Testis (tissue), 2 donors: ENCODE measurements at regions not wholly inside any gene's neighbourhood (a gene's known extent, or its start where the extent isn't known, plus 50 kb on each side); places are given as distances from the start of the nearest gene placed in this dataset.
"Not testable (repeated sequence)": the region's sequence is repeated elsewhere in the genome, so short reads cannot be mapped to it uniquely, and the experiment has no call there.

Source experiments
- DNase-seq: peaks from one replicate; pipeline ENCODE4 v3.0.0-alpha.2; 2019
- H3K27ac ChIP-seq, 2 donors: fragments of 200-600 bp; sonication (generic); one replicate each; pipeline ENCODE4 v1.5.1; 2019
- H3K27me3 ChIP-seq: fragments of 200-600 bp; sonication (generic); one replicate; pipeline ENCODE4 v1.5.1; 2019
- H3K36me3 ChIP-seq: fragments of 200-600 bp; sonication (generic); one replicate; pipeline ENCODE4 v1.5.1; 2017; ENCODE audit warnings: low read depth; ENCODE audit errors: missing control alignments
- H3K4me1 ChIP-seq: fragments of 200-600 bp; sonication (generic); one replicate; pipeline ENCODE4 v1.5.1; 2019
- H3K4me3 ChIP-seq, 2 donors: fragments of 200-600 bp; sonication (generic); one replicate each; pipeline ENCODE4 v1.5.1; 2017 to 2019
- H3K9me3 ChIP-seq: fragments of 200-600 bp; sonication (generic); one replicate; pipeline ENCODE4 v1.5.1; 2017
- POLR2A ChIP-seq: fragments of 450-650 bp; IDR thresholded peaks from one replicate; pipeline ENCODE4 v1.6.1; 2017; ENCODE audit warnings: antibody characterized with exemption, mild to moderate bottlenecking, moderate library complexity
- WGBS, 2 donors: methylation state at CpG; one replicate each; pipeline ENCODE4 v1.1.5; 2018; 5-methylcytosine and 5-hydroxymethylcytosine counted together
- intact Hi-C: fragments of 100-400 bp; cut with DNase I; formaldehyde crosslinking; loops from one replicate; pipeline ENCODE4 v1.15.1; 2023; ENCODE audit warnings: low total_unique reads
- TF ChIP-seq, protein P1 (sequence below), 3 experiments: fragments of 450-650 bp in 2 of 3; fragments of 200-600 bp in 1 of 3; sonication (generic) in 1 of 3; IDR thresholded peaks; one replicate each; pipeline ENCODE4 v1.5.1; 2016 to 2019; ENCODE audit warnings: antibody characterized with exemption in 3 of 3, mild to moderate bottlenecking in 2 of 3, moderate library complexity in 1 of 3

DNA sequence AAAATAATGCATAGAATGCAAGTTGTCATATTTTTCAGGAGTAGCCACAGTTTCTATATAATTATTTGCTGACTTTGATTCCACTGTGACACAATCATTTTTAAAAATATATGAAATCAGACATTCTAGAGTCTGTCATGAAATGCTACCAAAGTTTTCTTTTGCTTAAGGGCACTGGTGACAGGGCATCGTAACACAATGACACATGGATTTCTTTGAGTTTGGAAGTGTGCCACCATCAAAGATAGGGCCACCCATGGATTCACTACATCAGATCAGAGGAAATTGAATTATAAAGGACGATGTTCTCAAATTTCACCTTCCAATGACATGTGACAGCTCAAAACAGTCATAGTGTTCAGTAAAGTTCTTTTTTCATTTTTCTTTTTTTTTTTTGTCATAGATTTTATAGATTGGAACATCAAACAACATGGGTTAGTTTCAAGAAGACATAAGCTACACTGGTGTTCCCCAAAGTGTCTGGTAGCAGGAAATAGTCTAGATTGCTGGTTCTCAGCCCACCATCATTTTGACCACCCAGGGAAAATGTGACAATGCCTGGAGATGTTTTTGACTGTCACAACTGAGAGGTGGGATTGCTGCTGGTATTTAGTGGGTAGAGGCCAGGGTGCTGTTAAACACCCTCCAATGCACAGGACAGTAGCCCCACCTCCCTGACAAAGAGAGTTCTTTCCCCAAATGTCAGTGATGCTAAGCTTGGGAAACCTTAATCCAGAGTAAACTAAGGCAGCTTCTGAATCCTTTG is 123.8 kb upstream of the DOK5 start:
- 90 to 98% methylated on average over 2 of the region's 2 CpGs for WGBS, 2 donors
- intact Hi-C loops, result no loop called here
- no peaks in the 10 kb centered on the region for H3K4me1 ChIP-seq
- no peak for DNase-seq
- no peak overlapping the region for H3K27ac ChIP-seq
- no peaks in the 10 kb centered on the region for H3K27me3 ChIP-seq
- TF ChIP-seq, protein P1, sequence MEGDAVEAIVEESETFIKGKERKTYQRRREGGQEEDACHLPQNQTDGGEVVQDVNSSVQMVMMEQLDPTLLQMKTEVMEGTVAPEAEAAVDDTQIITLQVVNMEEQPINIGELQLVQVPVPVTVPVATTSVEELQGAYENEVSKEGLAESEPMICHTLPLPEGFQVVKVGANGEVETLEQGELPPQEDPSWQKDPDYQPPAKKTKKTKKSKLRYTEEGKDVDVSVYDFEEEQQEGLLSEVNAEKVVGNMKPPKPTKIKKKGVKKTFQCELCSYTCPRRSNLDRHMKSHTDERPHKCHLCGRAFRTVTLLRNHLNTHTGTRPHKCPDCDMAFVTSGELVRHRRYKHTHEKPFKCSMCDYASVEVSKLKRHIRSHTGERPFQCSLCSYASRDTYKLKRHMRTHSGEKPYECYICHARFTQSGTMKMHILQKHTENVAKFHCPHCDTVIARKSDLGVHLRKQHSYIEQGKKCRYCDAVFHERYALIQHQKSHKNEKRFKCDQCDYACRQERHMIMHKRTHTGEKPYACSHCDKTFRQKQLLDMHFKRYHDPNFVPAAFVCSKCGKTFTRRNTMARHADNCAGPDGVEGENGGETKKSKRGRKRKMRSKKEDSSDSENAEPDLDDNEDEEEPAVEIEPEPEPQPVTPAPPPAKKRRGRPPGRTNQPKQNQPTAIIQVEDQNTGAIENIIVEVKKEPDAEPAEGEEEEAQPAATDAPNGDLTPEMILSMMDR (IDR thresholded peaks at IDR 0.05), result no peak
- TF ChIP-seq POLR2A, result no peak
- H3K36me3 ChIP-seq, result no peaks in the 10 kb centered on the region
- H3K9me3 ChIP-seq, result no peaks in the 10 kb centered on the region
- H3K4me3 ChIP-seq, result no peak overlapping the region

DNA sequence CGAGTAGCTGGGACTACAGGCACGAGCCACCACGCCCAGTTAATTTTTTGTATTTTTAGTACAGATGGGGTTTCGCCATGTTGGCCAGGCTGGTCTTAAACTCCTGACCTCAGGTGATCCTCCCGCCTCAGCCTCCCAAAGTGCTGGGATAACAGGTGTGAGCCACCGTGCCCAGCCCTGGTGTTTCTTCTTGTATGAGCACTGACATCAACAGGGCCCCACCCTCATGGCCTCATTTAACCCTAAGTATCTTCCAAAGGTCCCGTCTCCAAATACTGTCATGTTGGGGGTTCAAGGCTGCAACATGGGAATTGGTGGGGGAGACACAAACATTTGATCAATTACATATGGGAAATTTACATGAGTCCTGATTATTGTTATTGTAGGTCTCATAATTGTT is 122.9 kb upstream of the DOK5 start:
- H3K9me3 ChIP-seq, H3K27ac ChIP-seq, DNase-seq, H3K36me3 ChIP-seq, H3K4me1 ChIP-seq, H3K27me3 ChIP-seq, intact Hi-C loops, H3K4me3 ChIP-seq: not testable (repeated sequence)
- 87 to 91% methylated on average over 7 of the region's 7 CpGs for WGBS, 2 donors

DNA sequence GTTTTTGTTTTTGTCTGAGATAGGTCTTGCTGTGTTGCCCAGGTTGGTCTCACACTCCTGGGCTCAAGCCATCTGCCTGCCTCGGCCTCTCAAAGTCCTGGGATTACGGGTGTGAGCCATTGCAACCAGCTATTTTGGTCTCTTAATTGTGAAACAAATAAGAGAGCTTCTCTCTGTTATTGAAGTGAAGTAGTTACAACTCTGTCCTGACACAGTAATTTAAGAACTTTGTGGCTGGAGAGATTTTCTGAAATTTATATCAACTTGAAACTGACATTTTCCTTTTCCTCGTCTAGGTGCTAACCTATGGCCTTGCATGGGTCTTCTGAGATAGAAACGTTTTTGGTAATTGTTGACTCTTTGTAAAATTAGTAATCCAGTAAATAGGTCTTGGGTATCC is 122.1 kb upstream of the DOK5 start:
- Histone ChIP-seq H3K4me1 (no peaks in the 10 kb centered on the region), H3K36me3 (no peaks in the 10 kb centered on the region), H3K9me3 (no peaks in the 10 kb centered on the region), H3K4me3 (no peak overlapping the region), H3K27ac (no peak overlapping the region), H3K27me3 (no peaks in the 10 kb centered on the region)
- intact Hi-C loops, result no loop called here
- no peak for TF ChIP-seq POLR2A
- TF ChIP-seq, protein P1 (IDR thresholded peaks at IDR 0.05), result no peak
- WGBS, 2 donors, result 76 to 89% methylated on average over 4 of the region's 4 CpGs
- DNase-seq, result no peak

DNA sequence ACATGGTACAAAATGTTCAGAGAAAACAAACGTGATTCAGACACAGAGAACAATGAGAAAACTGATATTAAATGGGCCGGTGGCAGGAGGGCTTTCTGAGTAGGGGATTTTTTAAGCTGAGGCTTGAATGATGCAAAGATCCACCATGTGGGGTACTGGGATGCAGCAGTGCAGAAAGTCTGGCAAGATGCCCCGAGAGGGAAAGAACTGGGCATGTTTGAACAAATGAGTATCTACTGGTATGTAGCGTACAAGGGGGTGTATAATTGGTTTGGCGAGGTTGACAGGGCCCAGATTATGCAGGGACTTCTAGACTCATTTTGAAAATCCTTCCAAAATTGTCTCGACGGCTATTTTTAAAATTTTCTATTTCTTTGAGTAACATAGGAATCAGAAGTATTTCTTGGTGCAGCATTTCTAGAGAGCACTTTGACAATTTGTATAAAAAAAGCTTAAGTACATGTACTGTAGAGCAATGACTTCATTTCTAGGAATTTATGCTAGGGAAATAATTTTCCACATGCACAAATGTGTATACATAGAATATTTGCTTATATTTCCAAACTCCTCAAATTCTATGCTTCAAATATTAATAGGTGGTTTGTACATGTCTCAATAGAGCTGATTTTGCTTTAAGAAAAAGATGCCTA is 119.6 kb upstream of the DOK5 start:
- no peak overlapping the region for H3K27ac ChIP-seq
- H3K36me3 ChIP-seq, result no peaks in the 10 kb centered on the region
- H3K9me3 ChIP-seq, result no peaks in the 10 kb centered on the region
- 44 to 51% methylated on average over 7 of the region's 7 CpGs for WGBS, 2 donors
- H3K4me3 ChIP-seq, result no peak overlapping the region
- no peak for DNase-seq
- intact Hi-C loops, result no loop called here
- H3K27me3 ChIP-seq, result no peaks in the 10 kb centered on the region
- no peaks in the 10 kb centered on the region for H3K4me1 ChIP-seq
- TF ChIP-seq, protein P1 (IDR thresholded peaks at IDR 0.05), result no peak
- TF ChIP-seq POLR2A, result no peak

DNA sequence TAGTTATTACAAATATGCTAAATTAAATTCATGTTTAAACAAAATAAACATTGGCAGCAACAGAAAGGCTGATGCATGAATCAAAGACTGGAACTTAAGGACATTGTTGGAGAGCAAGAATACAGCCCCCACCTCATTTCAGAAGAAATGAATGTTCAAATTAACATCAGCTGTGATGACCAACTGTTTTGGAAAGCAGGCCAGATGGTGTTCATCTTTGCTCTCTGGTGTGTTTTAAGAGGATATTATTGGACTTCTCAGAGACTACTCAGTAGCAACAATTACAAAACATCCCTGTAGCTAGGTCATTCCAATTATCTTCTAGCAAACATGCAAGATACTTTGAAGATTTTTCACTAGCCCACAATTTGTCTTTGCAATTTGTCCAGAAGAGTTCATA is 118.6 kb upstream of the DOK5 start:
- intact Hi-C loops, result no loop called here
- H3K9me3 ChIP-seq, result no peaks in the 10 kb centered on the region
- no peaks in the 10 kb centered on the region for H3K27me3 ChIP-seq
- H3K4me3 ChIP-seq, result no peak overlapping the region
- no peaks in the 10 kb centered on the region for H3K4me1 ChIP-seq
- no peak for DNase-seq
- H3K27ac ChIP-seq, result no peak overlapping the region
- TF ChIP-seq POLR2A, result no peak
- TF ChIP-seq, protein P1 (IDR thresholded peaks at IDR 0.05), result no peak
- H3K36me3 ChIP-seq, result no peaks in the 10 kb centered on the region
